ENCODE measurements at regions not wholly inside any gene's neighbourhood (a gene's known extent, or its start where the extent isn't known, plus 50 kb on each side); places are given as distances from the start of the nearest gene placed in this dataset.

DNA sequence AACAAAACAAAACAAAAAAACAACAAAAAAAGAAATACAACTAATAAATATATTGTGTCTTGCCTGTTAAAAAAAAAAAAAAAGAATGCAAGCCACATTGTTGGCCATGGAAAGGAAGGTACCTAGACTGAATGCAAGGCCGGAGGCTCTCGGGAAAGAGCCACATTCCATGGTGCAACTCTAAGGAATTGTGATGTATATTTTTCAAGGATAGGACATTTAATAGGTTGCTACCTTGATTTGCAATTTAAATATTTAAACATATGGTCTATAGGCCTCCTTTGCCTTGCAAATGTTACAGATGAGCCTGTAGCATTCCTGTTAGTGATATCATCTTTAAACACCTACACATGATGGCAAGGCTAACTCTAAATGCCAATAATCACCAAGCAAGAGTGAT, 650.9 kb downstream of the TOX3 start:
- H3K4me3 ChIP-seq (ENCODE audit: control insufficient read depth, low read depth, low read length) = no peak overlapping the region
- TF ChIP-seq CTCF (conservative IDR thresholded peaks at IDR 0.05; ENCODE audit: control insufficient read depth, insufficient read depth, low read depth, low read length) = no peak
- DNase-seq (ENCODE audit: low read depth) = no peak

GRCh38 chr16:51892293-51893007, 654.5 kb downstream of the TOX3 start:
- no peak for TF ChIP-seq CTCF (conservative IDR thresholded peaks at IDR 0.05; ENCODE audit: control insufficient read depth, insufficient read depth, low read depth, low read length)
- no peak for DNase-seq (ENCODE audit: low read depth)
- no peak overlapping the region for H3K4me3 ChIP-seq (ENCODE audit: control insufficient read depth, low read depth, low read length)

GRCh38 chr16:51888534-51888933, 658.4 kb downstream of the TOX3 start:
- TF ChIP-seq CTCF (conservative IDR thresholded peaks at IDR 0.05; ENCODE audit: control insufficient read depth, insufficient read depth, low read depth, low read length) = no peak

DNA sequence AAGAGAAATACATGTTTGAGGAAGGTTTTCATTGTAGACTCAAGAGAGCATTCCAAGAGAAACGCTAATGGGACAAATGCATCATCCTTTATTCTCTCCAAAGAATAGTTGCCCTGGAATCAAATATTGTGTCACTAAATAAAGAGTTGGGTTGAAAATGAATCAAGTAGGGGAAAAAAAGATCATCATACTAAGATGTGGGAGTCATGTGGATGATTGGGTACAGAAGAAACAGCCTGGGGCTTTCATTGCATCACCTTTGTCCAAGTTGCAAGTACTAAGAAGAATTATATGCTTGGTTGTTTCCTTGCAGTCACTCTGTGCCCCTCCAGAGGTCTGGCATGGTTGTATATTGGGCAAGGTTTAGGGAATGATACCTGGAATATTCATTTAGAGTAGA, 658.9 kb downstream of the TOX3 start:
- peak; percentile 13 for DNase-seq (ENCODE audit: low read depth)
- no peak for TF ChIP-seq CTCF (conservative IDR thresholded peaks at IDR 0.05; ENCODE audit: control insufficient read depth, insufficient read depth, low read depth, low read length)
- no peak overlapping the region for H3K4me3 ChIP-seq (ENCODE audit: control insufficient read depth, low read depth, low read length)

More at GRCh38 chr16:51888534-51888933, 658.4 kb downstream of the TOX3 start:
- no peak for DNase-seq (ENCODE audit: low read depth)
- no peak overlapping the region for H3K4me3 ChIP-seq (ENCODE audit: control insufficient read depth, low read depth, low read length)

DNA sequence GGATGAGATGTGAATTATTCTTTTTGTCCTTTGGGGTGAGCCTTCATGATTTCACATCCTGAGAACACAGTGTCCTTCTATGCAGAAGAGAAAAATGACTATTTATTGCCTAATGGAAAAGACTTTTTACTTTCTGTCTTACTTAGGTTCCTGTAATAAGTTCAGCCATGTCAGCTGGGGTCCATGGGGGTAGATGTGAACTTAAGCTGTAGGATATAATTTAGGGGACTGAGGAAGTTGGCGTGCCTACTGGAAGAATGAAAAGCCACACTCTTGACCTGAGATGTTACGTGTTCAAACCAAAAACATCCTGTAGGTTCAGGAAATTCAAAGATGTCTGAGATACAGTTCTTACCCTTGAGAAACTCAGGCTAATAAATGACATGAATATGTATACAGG, 660.5 kb downstream of the TOX3 start:
- no peak overlapping the region for H3K4me3 ChIP-seq (ENCODE audit: control insufficient read depth, low read depth, low read length)
- DNase-seq (ENCODE audit: low read depth) = no peak
- TF ChIP-seq CTCF (conservative IDR thresholded peaks at IDR 0.05; ENCODE audit: control insufficient read depth, insufficient read depth, low read depth, low read length) = no peak

DNA sequence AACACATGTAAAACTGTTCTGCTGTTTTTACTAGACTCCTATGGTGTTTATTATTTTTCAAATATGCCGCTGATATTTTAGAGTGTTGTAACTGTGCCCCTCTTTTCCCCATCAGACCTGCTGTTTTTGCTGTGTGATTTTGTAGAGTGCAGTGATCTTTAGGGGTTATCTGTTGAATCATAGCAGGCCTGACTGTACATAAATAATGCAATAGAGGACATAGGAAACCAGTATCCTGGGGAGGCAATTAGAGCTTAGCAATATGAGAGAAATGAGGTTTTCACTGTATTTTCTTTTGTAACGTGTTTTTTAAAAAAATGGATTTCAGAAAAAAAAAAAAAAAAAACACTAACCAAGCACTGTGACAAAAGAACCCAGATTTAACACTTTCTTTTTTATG, 662.2 kb downstream of the TOX3 start:
- H3K4me3 ChIP-seq (ENCODE audit: control insufficient read depth, low read depth, low read length) = no peak overlapping the region
- TF ChIP-seq CTCF (conservative IDR thresholded peaks at IDR 0.05; ENCODE audit: control insufficient read depth, insufficient read depth, low read depth, low read length) = no peak
- DNase-seq (ENCODE audit: low read depth) = no peak

- no peak for DNase-seq (ENCODE audit: low read depth)
- no peak overlapping the region for H3K4me3 ChIP-seq (ENCODE audit: control insufficient read depth, low read depth, low read length)
- TF ChIP-seq CTCF (conservative IDR thresholded peaks at IDR 0.05; ENCODE audit: control insufficient read depth, insufficient read depth, low read depth, low read length) = no peak
These were observed 665.2 kb downstream of the TOX3 start for GRCh38 chr16:51881731-51882130.
